Brain microvascular endothelial cell (primary cell): ENCODE measurements at regions not wholly inside any gene's neighbourhood (a gene's known extent, or its start where the extent isn't known, plus 50 kb on each side); places are given as distances from the start of the nearest gene placed in this dataset.
A peak's percentile ranks its signal among the peaks of the same experiment; 100 is the strongest.

Source experiments
- DNase-seq: peaks from one replicate; pipeline ENCODE4 v3.0.0-alpha.2; 2020
- H3K27ac ChIP-seq: fragments of 250-450 bp; sonication (Bioruptor Pico); 2 replicates; pipeline ENCODE4 v1.5.1; 2020; ENCODE audit warnings: mild to moderate bottlenecking, moderate library complexity
- H3K27me3 ChIP-seq: fragments of 250-450 bp; sonication (Bioruptor Pico); replicated peaks from 2 replicates; pipeline ENCODE4 v1.5.1; 2020; ENCODE audit warnings: mild to moderate bottlenecking
- H3K36me3 ChIP-seq: fragments of 250-450 bp; sonication (Bioruptor Pico); replicated peaks from 2 replicates; pipeline ENCODE4 v1.5.1; 2020; ENCODE audit warnings: mild to moderate bottlenecking
- H3K4me3 ChIP-seq: 2 replicates; pipeline ENCODE4 v1.5.1; 2011; ENCODE audit warnings: low read depth, mild to moderate bottlenecking, control low read depth, low read length, moderate library complexity
- in situ Hi-C: cut with HindIII; loops from 2 replicates; pipeline ENCODE4 v1.10.0; 2017; ENCODE audit warnings: low sequenced_read_pairs, low pct_ligation_motif_present
- TF ChIP-seq, protein P1 (sequence below): IDR thresholded peaks from 2 replicates; pipeline ENCODE4 v1.5.1; 2011; ENCODE audit warnings: low read depth, mild to moderate bottlenecking, moderate library complexity, low read length, control low read depth, inconsistent platforms; ENCODE audit errors: missing control alignments

DNA sequence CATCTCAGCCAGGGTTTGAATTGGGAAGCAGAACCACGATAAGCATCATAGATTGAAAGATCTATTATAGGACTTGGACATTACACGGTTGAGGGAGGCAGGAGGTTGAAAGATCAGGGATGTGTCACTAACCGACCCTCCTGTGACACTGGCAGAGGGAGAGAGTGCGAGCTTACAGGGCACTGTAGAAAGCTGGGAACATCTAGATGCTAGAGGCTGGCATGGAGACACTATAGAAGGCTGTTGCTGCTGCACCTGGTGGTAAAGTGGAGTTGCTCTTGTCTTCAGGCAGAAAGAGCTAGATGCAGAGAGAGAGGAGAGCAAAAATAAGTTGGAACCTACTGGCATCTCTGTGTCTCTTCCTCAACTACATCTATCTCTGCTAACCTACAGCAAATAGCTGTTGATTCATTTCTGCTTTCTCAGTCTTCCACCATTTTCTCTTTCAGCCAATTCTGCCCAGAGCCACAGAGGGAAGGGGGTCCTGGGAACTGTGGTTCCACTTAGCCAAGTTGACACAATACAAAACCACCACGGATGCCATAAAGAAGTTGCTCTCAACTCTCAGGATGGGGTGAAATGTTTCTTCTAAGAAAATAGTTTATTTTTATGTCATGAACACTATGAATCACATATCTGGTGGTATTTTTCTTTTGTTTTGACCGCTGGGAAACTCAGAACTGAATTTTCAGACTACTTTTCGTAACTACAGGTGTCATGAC, 155.9 kb downstream of the ZNF281 start:
- Histone ChIP-seq H3K36me3 (no peaks in the 10 kb centered on the region), H3K27me3 (no peaks in the 10 kb centered on the region), H3K4me3 (no peak overlapping the region), H3K27ac (no peak overlapping the region)
- no peak for DNase-seq
- TF ChIP-seq, protein P1, sequence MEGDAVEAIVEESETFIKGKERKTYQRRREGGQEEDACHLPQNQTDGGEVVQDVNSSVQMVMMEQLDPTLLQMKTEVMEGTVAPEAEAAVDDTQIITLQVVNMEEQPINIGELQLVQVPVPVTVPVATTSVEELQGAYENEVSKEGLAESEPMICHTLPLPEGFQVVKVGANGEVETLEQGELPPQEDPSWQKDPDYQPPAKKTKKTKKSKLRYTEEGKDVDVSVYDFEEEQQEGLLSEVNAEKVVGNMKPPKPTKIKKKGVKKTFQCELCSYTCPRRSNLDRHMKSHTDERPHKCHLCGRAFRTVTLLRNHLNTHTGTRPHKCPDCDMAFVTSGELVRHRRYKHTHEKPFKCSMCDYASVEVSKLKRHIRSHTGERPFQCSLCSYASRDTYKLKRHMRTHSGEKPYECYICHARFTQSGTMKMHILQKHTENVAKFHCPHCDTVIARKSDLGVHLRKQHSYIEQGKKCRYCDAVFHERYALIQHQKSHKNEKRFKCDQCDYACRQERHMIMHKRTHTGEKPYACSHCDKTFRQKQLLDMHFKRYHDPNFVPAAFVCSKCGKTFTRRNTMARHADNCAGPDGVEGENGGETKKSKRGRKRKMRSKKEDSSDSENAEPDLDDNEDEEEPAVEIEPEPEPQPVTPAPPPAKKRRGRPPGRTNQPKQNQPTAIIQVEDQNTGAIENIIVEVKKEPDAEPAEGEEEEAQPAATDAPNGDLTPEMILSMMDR: no peak
- in situ Hi-C loops: no loop called here

DNA sequence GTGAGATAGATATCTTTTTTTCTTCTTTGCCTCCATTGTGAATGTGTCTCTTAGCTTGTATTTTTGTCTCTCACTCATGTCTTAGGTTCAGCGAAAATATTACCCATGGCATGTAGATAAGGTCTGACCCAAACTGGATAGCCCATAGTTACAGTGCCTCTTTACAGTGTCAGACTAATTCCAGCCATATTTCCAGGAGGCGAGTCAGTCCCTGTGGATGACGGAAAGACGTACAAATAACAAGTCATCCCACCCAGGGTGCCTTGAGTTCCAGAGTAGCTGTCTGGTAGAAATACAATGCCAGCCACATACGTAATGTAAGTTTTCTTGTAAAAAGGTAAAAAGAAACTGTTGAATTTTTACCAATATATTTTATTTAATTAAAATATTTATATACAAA, 157.3 kb downstream of the ZNF281 start:
- TF ChIP-seq, protein P1: no peak
- no peaks in the 10 kb centered on the region for H3K27me3 ChIP-seq
- no peak overlapping the region for H3K4me3 ChIP-seq
- peak; percentile 62 for DNase-seq
- in situ Hi-C loops: no loop called here
- H3K36me3 ChIP-seq: no peaks in the 10 kb centered on the region
- no peak overlapping the region for H3K27ac ChIP-seq

DNA sequence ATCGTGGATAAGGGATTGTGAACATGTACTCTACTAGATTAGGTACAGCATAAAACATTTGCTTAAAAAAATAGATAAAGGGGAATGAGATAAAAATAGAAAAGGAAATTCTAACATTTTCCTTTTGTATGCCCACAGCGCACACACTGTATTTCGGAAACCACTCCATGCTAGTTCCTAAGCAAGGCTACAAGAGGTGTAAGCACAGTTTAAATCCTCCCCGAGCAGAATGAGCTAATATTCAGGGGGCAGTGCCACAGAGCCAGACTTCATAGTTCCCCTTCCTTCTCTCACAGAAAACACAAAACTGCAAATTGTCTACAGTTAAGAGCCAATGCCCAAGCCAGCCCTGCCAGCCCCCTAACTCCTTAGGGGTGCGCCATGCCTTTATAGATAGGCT, 159.4 kb downstream of the ZNF281 start:
- in situ Hi-C loops: no loop called here
- Histone ChIP-seq H3K4me3 (no peak overlapping the region), H3K27me3 (no peaks in the 10 kb centered on the region), H3K27ac (no peak overlapping the region), H3K36me3 (no peaks in the 10 kb centered on the region)
- DNase-seq: no peak
- TF ChIP-seq, protein P1: no peak

DNA sequence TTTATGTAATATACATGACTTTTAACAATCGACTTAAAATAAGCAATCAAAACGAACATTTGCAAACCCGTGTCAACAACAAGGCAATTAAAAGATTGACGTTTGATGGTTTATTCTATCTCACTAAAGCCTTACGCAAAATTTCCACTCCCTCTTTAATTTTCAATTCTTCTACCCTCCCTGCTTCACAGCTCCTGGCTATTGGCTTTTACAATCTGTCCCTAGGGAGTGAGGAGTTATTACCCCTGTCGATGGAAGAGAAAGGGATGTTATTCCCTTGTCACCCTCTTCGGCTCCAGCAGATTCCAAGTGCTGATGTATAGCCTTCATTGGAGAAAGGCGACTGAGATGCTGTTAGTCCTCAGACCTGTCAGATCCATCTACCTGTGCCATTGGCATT, 161.3 kb downstream of the ZNF281 start:
- TF ChIP-seq, protein P1: no peak
- in situ Hi-C loops: no loop called here

DNA sequence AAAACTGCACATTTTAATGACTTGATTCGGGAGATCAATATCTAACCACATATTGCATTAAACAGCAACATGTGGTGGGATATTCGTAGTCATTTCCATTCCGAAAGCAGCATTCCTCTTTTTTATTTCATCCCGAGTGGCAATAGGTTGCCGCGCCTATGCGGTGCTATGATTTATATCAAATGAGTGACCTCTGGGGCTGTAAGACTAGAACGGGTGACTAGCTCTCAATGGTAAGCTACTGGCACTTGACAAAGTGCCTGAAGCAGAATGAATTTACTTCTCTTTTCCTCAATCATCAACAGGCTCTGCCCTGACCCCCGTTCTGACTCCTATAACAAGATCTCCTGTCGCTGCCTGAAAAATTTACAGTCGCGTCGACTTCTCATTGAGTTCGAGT, 162.3 kb downstream of the ZNF281 start:
- Histone ChIP-seq H3K36me3 (no peaks in the 10 kb centered on the region), H3K27ac (no peak overlapping the region), H3K27me3 (no peaks in the 10 kb centered on the region), H3K4me3 (no peak overlapping the region)
- DNase-seq: no peak
- in situ Hi-C loops: no loop called here
- TF ChIP-seq, protein P1: no peak

More for the DNA sequence above, 161.3 kb downstream of the ZNF281 start:
- Histone ChIP-seq H3K36me3 (no peaks in the 10 kb centered on the region), H3K27me3 (no peaks in the 10 kb centered on the region), H3K27ac (no peak overlapping the region), H3K4me3 (no peak overlapping the region)
- DNase-seq: no peak

DNA sequence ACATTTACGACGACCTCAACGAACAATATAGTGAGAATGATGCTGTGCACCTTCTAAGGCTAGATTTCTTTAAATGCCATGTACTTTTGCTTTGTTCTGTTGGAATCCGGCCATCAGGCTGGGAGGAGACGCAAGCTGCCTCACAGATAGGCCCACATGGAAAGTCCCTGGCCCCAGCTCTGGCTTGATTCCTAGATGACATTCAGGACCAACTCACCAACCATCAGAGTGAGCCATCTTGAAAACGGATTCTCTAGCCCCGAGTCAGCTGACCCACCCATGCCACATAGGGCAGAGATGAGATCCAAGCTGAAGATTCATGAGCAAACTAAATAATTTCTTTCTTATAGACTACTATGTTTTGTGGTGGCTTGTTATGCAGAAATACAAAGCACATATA, 164.4 kb downstream of the ZNF281 start:
- DNase-seq: peak; percentile 37
- TF ChIP-seq, protein P1: no peak
- Histone ChIP-seq H3K36me3 (no peaks in the 10 kb centered on the region), H3K27me3 (no peaks in the 10 kb centered on the region), H3K4me3 (no peak overlapping the region), H3K27ac (no peak overlapping the region)
- in situ Hi-C loops: no loop called here
